A549 (cell line): ENCODE measurements at regions not wholly inside any gene's neighbourhood (a gene's known extent, or its start where the extent isn't known, plus 50 kb on each side); places are given as distances from the start of the nearest gene placed in this dataset.

Experiments used
- ATAC-seq, 2 experiments: fragments of 200-7000 bp in 1 of 2; fragments of >200 bp in 1 of 2; cut with Nextera tagmentation in 1 of 2; cut with Tn5 transposase in 1 of 2; 3 replicates each; pipeline versions ENCODE4 v1.8.0 to v1.9.1; 2018 to 2020; ENCODE audit warnings: mild to moderate bottlenecking in 1 of 2, moderate library complexity in 1 of 2
- CTCF ChIA-PET: fragments of 300-600 bp; sonication (Branson Sonifier 250); formaldehyde crosslinking; extraction: SDS; loops from one replicate; lab custom pipeline; 2021; ENCODE audit warnings: antibody characterized with exemption, inconsistent platforms; lab: Yijun Ruan, JAX
- POLR2A ChIA-PET: fragments of 350-600 bp; formaldehyde crosslinking; extraction: SDS; loops from one replicate; lab custom pipeline; 2021; ENCODE audit warnings: antibody characterized with exemption, inconsistent platforms; lab: Yijun Ruan, JAX
- DNase-seq, 2 experiments: peaks; one replicate each; pipeline versions ENCODE4 v3.0.0 to v3.0.0-alpha.2; 2011 to 2016; ENCODE audit warnings: low read depth in 1 of 2, low spot score in 1 of 2
- FAIRE-seq: peaks from 2 replicates; lab custom pipeline; 2011; peaks lifted over from hg19 to GRCh38; lab: Jason Lieb, UNC
- H3K27ac ChIP-seq, 2 experiments: fragments of >200 bp; sonication (Bioruptor Twin); formaldehyde crosslinking; 3 replicates each; pipeline ENCODE4 v1.5.1; 2016 to 2017
- H3K4me1 ChIP-seq: fragments of >200 bp; sonication (Bioruptor Twin); formaldehyde crosslinking; 3 replicates; pipeline ENCODE4 v1.6.1; 2016
- H3K4me2 ChIP-seq: fragments of >200 bp; sonication (Bioruptor Twin); formaldehyde crosslinking; 3 replicates; pipeline ENCODE4 v1.6.1; 2016
- H3K4me3 ChIP-seq: fragments of >200 bp; sonication (Bioruptor Twin); formaldehyde crosslinking; 3 replicates; pipeline ENCODE4 v1.5.1; 2016
- H3K9me3 ChIP-seq: fragments of >200 bp; sonication (Bioruptor Twin); formaldehyde crosslinking; 3 replicates; pipeline ENCODE4 v1.6.1; 2016
- BHLHE40 ChIP-seq: IDR thresholded peaks from 2 replicates; pipeline ENCODE4 v1.6.1; 2012; ENCODE audit warnings: low read depth, low read length, inconsistent platforms
- CHD4 ChIP-seq: fragments of 200-600 bp; sonication (generic); IDR thresholded peaks from 2 replicates; pipeline ENCODE4 v1.6.1; 2016; ENCODE audit warnings: antibody characterized with exemption, mild to moderate bottlenecking, borderline replicate concordance
- E2F6 ChIP-seq: IDR thresholded peaks from 2 replicates; pipeline ENCODE4 v1.6.1; 2012; ENCODE audit warnings: low read depth, borderline replicate concordance
- EHF ChIP-seq: fragments of 250-450 bp; sonication (Bioruptor Pico); IDR thresholded peaks from 2 replicates; pipeline ENCODE4 v1.5.0; 2020; ENCODE audit warnings: mild to moderate bottlenecking
- FOSB ChIP-seq: fragments of 250-450 bp; sonication (Bioruptor Pico); IDR thresholded peaks from 2 replicates; pipeline ENCODE4 v1.5.0; 2020; ENCODE audit warnings: mild to moderate bottlenecking, moderate library complexity
- FOXS1 ChIP-seq: fragments of 250-450 bp; sonication (Bioruptor Pico); IDR thresholded peaks from 2 replicates; pipeline ENCODE4 v1.5.0; 2020; ENCODE audit warnings: mild to moderate bottlenecking, moderate library complexity
- HEYL ChIP-seq: fragments of 250-450 bp; sonication (Bioruptor Pico); IDR thresholded peaks from 2 replicates; pipeline ENCODE4 v1.8.0; 2021; ENCODE audit warnings: mild to moderate bottlenecking, moderate library complexity
- HMGXB4 ChIP-seq: fragments of 250-450 bp; sonication (Bioruptor Pico); IDR thresholded peaks from 2 replicates; pipeline ENCODE4 v1.5.0; 2021; ENCODE audit warnings: mild to moderate bottlenecking, moderate library complexity, borderline replicate concordance
- HOXB13 ChIP-seq: fragments of 250-450 bp; sonication (Bioruptor Pico); IDR thresholded peaks from 2 replicates; pipeline ENCODE4 v1.5.0; 2020; ENCODE audit warnings: low read depth, mild to moderate bottlenecking, moderate library complexity
- JUN ChIP-seq, 2 experiments: fragments of >200 bp; sonication (Bioruptor Twin); formaldehyde crosslinking; IDR thresholded peaks; 2 replicates in 1 of 2; 3 replicates in 1 of 2; pipeline ENCODE4 v1.6.1; 2016 to 2017
- JUNB ChIP-seq: fragments of >200 bp; sonication (Bioruptor Twin); formaldehyde crosslinking; IDR thresholded peaks from 2 replicates; pipeline ENCODE4 v1.6.1; 2016
- KDM5A ChIP-seq: fragments of 200-600 bp; sonication (generic); IDR thresholded peaks from 2 replicates; pipeline ENCODE4 v1.6.1; 2016; ENCODE audit warnings: antibody characterized with exemption, mild to moderate bottlenecking
- NPAS2 ChIP-seq: fragments of 250-450 bp; sonication (Bioruptor Pico); IDR thresholded peaks from 2 replicates; pipeline ENCODE4 v1.8.0; 2022; ENCODE audit warnings: mild to moderate bottlenecking, moderate library complexity, borderline replicate concordance
- PBX3 ChIP-seq: IDR thresholded peaks from 2 replicates; pipeline ENCODE4 v1.6.1; 2012
- PHF8 ChIP-seq: fragments of 200-600 bp; sonication (generic); IDR thresholded peaks from 2 replicates; pipeline ENCODE4 v1.6.1; 2016; ENCODE audit warnings: low read depth, mild to moderate bottlenecking, antibody characterized with exemption, moderate library complexity, borderline replicate concordance
- POLR2A ChIP-seq: IDR thresholded peaks from 2 replicates; pipeline ENCODE4 v1.6.1; 2012; ENCODE audit warnings: mild to moderate bottlenecking, low read length
- REST ChIP-seq: fragments of 200-600 bp; sonication (generic); IDR thresholded peaks from 2 replicates; pipeline ENCODE4 v1.6.1; 2016; ENCODE audit warnings: antibody characterized with exemption, mild to moderate bottlenecking, moderate library complexity
- RFX5 ChIP-seq: fragments of 450-650 bp; IDR thresholded peaks from 2 replicates; pipeline ENCODE4 v1.7.1; 2014; ENCODE audit warnings: antibody characterized with exemption, mild to moderate bottlenecking, moderate library complexity
- RNF2 ChIP-seq: fragments of 200-600 bp; sonication (generic); IDR thresholded peaks from 2 replicates; pipeline ENCODE4 v1.6.1; 2016; ENCODE audit warnings: low read depth, mild to moderate bottlenecking, antibody characterized with exemption, moderate library complexity, borderline replicate concordance
- SMC3 ChIP-seq: fragments of >200 bp; sonication (Bioruptor Twin); formaldehyde crosslinking; IDR thresholded peaks from 3 replicates; pipeline ENCODE4 v1.6.1; 2018; ENCODE audit warnings: inconsistent platforms
- TP53 ChIP-seq: fragments of 250-450 bp; sonication (Bioruptor Pico); IDR thresholded peaks from 2 replicates; pipeline ENCODE4 v1.5.0; 2021; ENCODE audit warnings: mild to moderate bottlenecking, moderate library complexity
- ZC3H11A ChIP-seq: fragments of 450-650 bp; IDR thresholded peaks from 2 replicates; pipeline ENCODE4 v1.6.1; 2014; ENCODE audit warnings: antibody characterized with exemption, mild to moderate bottlenecking
- ZSCAN20 ChIP-seq: fragments of 250-450 bp; sonication (Bioruptor Pico); IDR thresholded peaks from 2 replicates; pipeline ENCODE4 v1.8.0; 2022; ENCODE audit warnings: mild to moderate bottlenecking, moderate library complexity
- WGBS: methylation state at CpG from one replicate; pipeline ENCODE4 v1.1.6; 2017; ENCODE audit errors: missing lambda C conversion rate; 5-methylcytosine and 5-hydroxymethylcytosine counted together

- Histone ChIP-seq H3K9me3 (no peaks in the 10 kb centered on the region), H3K4me1 (peaks cover 24% of the 10 kb centered on the region), H3K27ac (peak overlapping the region; percentile 20 to 48; a peak in 3 of 6 replicates)
- peak in 1 of 2 experiments; percentile 31 for DNase-seq
- WGBS: 16% methylated on average over 5 of the region's 5 CpGs
- TF ChIP-seq PHF8 (no peak), REST (no peak), KDM5A (no peak), BHLHE40 (no peak), FOSB (no peak), HEYL (CRISPR knock-in tag) (no peak), FOXS1 (no peak), HMGXB4 (no peak), RFX5 (no peak), JUNB (no peak), POLR2A (no peak), RNF2 (no peak), PBX3 (no peak), HOXB13 (CRISPR knock-in tag) (no peak), TP53 (CRISPR knock-in tag) (no peak), SMC3 (no peak), EHF (CRISPR knock-in tag) (no peak), E2F6 (no peak), ZC3H11A (no peak), NPAS2 (CRISPR knock-in tag) (no peak)
- TF ChIP-seq, all 56 proteins: peak for 0
- no peak overlapping the region for H3K4me3 ChIP-seq
- CTCF ChIA-PET: no interaction called here
- FAIRE-seq (no peak), ATAC-seq (peak in 1 of 2 experiments; percentile 54; a peak in 3 of 6 replicates)
- POLR2A ChIA-PET: no interaction called here
- peak overlapping the region; percentile 24; the same call in 2 of the 3 replicates for H3K4me2 ChIP-seq
Observed at GRCh38 chr10:4736608-4737007, 89.4 kb upstream of the AKR1E2 start.

- Histone ChIP-seq H3K27ac (peak overlapping the region; percentile 20 to 48; a peak in 3 of 6 replicates), H3K9me3 (no peaks in the 10 kb centered on the region), H3K4me2 (no peak overlapping the region), H3K4me1 (peaks cover 24% of the 10 kb centered on the region), H3K4me3 (no peak overlapping the region)
- CTCF ChIA-PET: no interaction called here
- POLR2A ChIA-PET: no interaction called here
- 81% methylated on average over 7 of the region's 7 CpGs for WGBS
- ATAC-seq (no peak), FAIRE-seq (no peak), DNase-seq (no peak)
- TF ChIP-seq CHD4: no peak
- no peak for TF ChIP-seq HMGXB4
- no peak for TF ChIP-seq JUN (IDR thresholded peaks at IDR 0.05)
- TF ChIP-seq E2F6: no peak
- TF ChIP-seq ZSCAN20: no peak
- no peak for TF ChIP-seq RNF2
- no peak for TF ChIP-seq ZC3H11A
- no peak for TF ChIP-seq REST
Observed at GRCh38 chr10:4736183-4736582, 89.8 kb upstream of the AKR1E2 start.
